ENCODE measurements at regions not wholly inside any gene's neighbourhood (a gene's known extent, or its start where the extent isn't known, plus 50 kb on each side); places are given as distances from the start of the nearest gene placed in this dataset.

- Histone ChIP-seq H3K4me1 (no peaks in the 10 kb centered on the region), H3K27me3 (no peaks in the 10 kb centered on the region), H3K36me3 (no peaks in the 10 kb centered on the region), H3K27ac (no peak overlapping the region), H3K4me3 (no peak overlapping the region), H3K9me3 (no peaks in the 10 kb centered on the region)
- no peak for TF ChIP-seq POLR2A (IDR thresholded peaks at IDR 0.05)
- TF ChIP-seq POLR2AphosphoS5 (IDR thresholded peaks at IDR 0.05), result no peak
- no peak for TF ChIP-seq CTCF (IDR thresholded peaks at IDR 0.05)
- DNase-seq (ENCODE audit: low spot score in 2 of 2), result no peak
- intact Hi-C loops (cut with DNase I; ENCODE audit: low total_unique reads), result no loop called here
Measured at GRCh38 chr2:181357979-181358378, 99.2 kb upstream of the ITGA4 start.

- intact Hi-C loops (cut with DNase I; ENCODE audit: low total_unique reads), result no loop called here
- no peak for TF ChIP-seq POLR2A (IDR thresholded peaks at IDR 0.05)
- TF ChIP-seq POLR2AphosphoS5 (IDR thresholded peaks at IDR 0.05), result no peak
- no peak for TF ChIP-seq CTCF (IDR thresholded peaks at IDR 0.05)
- no peak overlapping the region for H3K4me3 ChIP-seq
Measured at GRCh38 chr2:181362561-181362960, 94.6 kb upstream of the ITGA4 start.

GRCh38 chr2:181363164-181363563, 94.0 kb upstream of the ITGA4 start:
- Histone ChIP-seq H3K4me3 (no peak overlapping the region), H3K27ac (no peak overlapping the region), H3K9me3 (no peaks in the 10 kb centered on the region), H3K36me3 (no peaks in the 10 kb centered on the region), H3K4me1 (no peaks in the 10 kb centered on the region), H3K27me3 (no peaks in the 10 kb centered on the region)
- TF ChIP-seq POLR2A (IDR thresholded peaks at IDR 0.05) (no peak), CTCF (IDR thresholded peaks at IDR 0.05) (no peak), POLR2AphosphoS5 (IDR thresholded peaks at IDR 0.05) (no peak)
- DNase-seq (ENCODE audit: low spot score in 2 of 2), result no peak
- intact Hi-C loops (cut with DNase I; ENCODE audit: low total_unique reads), result no loop called here

More at GRCh38 chr2:181362561-181362960, 94.6 kb upstream of the ITGA4 start:
- Histone ChIP-seq H3K36me3 (no peaks in the 10 kb centered on the region), H3K27me3 (no peaks in the 10 kb centered on the region), H3K4me1 (no peaks in the 10 kb centered on the region), H3K9me3 (no peaks in the 10 kb centered on the region), H3K27ac (no peak overlapping the region)
- DNase-seq (ENCODE audit: low spot score in 2 of 2), result no peak

- H3K4me3 ChIP-seq, result no peak overlapping the region
- DNase-seq (ENCODE audit: low spot score in 2 of 2), result no peak
- H3K27me3 ChIP-seq, result no peaks in the 10 kb centered on the region
- H3K36me3 ChIP-seq, result no peaks in the 10 kb centered on the region
- intact Hi-C loops (cut with DNase I; ENCODE audit: low total_unique reads), result no loop called here
- H3K9me3 ChIP-seq, result no peaks in the 10 kb centered on the region
- H3K27ac ChIP-seq, result no peak overlapping the region
- no peaks in the 10 kb centered on the region for H3K4me1 ChIP-seq
- TF ChIP-seq CTCF (IDR thresholded peaks at IDR 0.05) (no peak), POLR2A (IDR thresholded peaks at IDR 0.05) (no peak), POLR2AphosphoS5 (IDR thresholded peaks at IDR 0.05) (no peak)
Measured at GRCh38 chr2:181364492-181365170, 92.6 kb upstream of the ITGA4 start.

GRCh38 chr2:181366675-181367175, 90.5 kb upstream of the ITGA4 start:
- Histone ChIP-seq H3K27me3 (no peaks in the 10 kb centered on the region), H3K9me3 (no peaks in the 10 kb centered on the region), H3K27ac (no peak overlapping the region), H3K4me1 (no peaks in the 10 kb centered on the region), H3K36me3 (no peaks in the 10 kb centered on the region), H3K4me3 (no peak overlapping the region)
- no peak for DNase-seq (ENCODE audit: low spot score in 2 of 2)
- TF ChIP-seq POLR2AphosphoS5 (IDR thresholded peaks at IDR 0.05) (no peak), POLR2A (IDR thresholded peaks at IDR 0.05) (no peak), CTCF (IDR thresholded peaks at IDR 0.05) (no peak)
- intact Hi-C loops (cut with DNase I; ENCODE audit: low total_unique reads), result no loop called here

Data from breast epithelium (tissue), 4 donors.